Sigmoid colon (tissue), 6 donors: ENCODE measurements at regions not wholly inside any gene's neighbourhood (a gene's known extent, or its start where the extent isn't known, plus 50 kb on each side); places are given as distances from the start of the nearest gene placed in this dataset.

ENCODE experiments used
- DNase-seq: peaks from one replicate; pipeline ENCODE4 v3.0.0-alpha.2; 2019
- H3K27ac ChIP-seq, 4 donors: fragments of 200-600 bp; sonication (generic); one replicate each; pipeline ENCODE4 v1.5.1; 2016 to 2019; ENCODE audit warnings: mild to moderate bottlenecking in 1 of 4
- H3K27me3 ChIP-seq, 3 donors: fragments of 200-600 bp; sonication (generic); one replicate each; pipeline ENCODE4 v1.5.1; 2019; ENCODE audit warnings: mild to moderate bottlenecking in 1 of 3
- H3K36me3 ChIP-seq, 4 donors: fragments of 200-600 bp; sonication (generic); one replicate each; pipeline ENCODE4 v1.5.1; 2016 to 2019
- H3K4me1 ChIP-seq, 4 donors: fragments of 200-600 bp; sonication (generic); one replicate each; pipeline ENCODE4 v1.5.1; 2017 to 2019
- H3K4me3 ChIP-seq, 4 donors: fragments of 200-600 bp; sonication (generic); one replicate each; pipeline ENCODE4 v1.5.1; 2017 to 2019; ENCODE audit warnings: mild to moderate bottlenecking in 2 of 4, moderate library complexity in 1 of 4
- H3K9me3 ChIP-seq, 4 donors: fragments of 200-600 bp in 3 of 4; sonication (generic) in 3 of 4; one replicate each; pipeline versions ENCODE4 v1.5.1 to v1.6.1; 2013 to 2019
- CTCF ChIP-seq, 4 experiments: fragments of 450-650 bp in 3 of 4; fragments of 200-600 bp in 1 of 4; IDR thresholded peaks; one replicate each; pipeline ENCODE4 v1.5.1; 2016 to 2019; ENCODE audit warnings: antibody characterized with exemption in 4 of 4, mild to moderate bottlenecking in 3 of 4, moderate library complexity in 2 of 4
- EP300 ChIP-seq, 4 donors: sonication (generic); formaldehyde crosslinking; IDR thresholded peaks; one replicate each; pipeline ENCODE4 v1.6.1; 2017; ENCODE audit warnings: antibody characterized with exemption in 4 of 4
- POLR2A ChIP-seq, 2 donors: fragments of 450-650 bp; IDR thresholded peaks; one replicate each; pipeline ENCODE4 v1.6.1; 2016; ENCODE audit warnings: antibody characterized with exemption in 2 of 2, mild to moderate bottlenecking in 2 of 2, moderate library complexity in 2 of 2
- POLR2AphosphoS5 ChIP-seq, 4 donors: sonication (generic); formaldehyde crosslinking; IDR thresholded peaks; one replicate each; pipeline ENCODE4 v1.6.1; 2017; ENCODE audit warnings: antibody characterized with exemption in 4 of 4
- WGBS, 2 donors: extraction: QIAGEN DNeasy Blood & Tissue Kit; methylation state at CpG; one replicate each; pipeline ENCODE4 v1.1.7; 2013; 5-methylcytosine and 5-hydroxymethylcytosine counted together
- intact Hi-C: fragments of 100-400 bp; cut with DNase I; formaldehyde crosslinking; loops from one replicate; pipeline ENCODE4 v1.15.1; 2023
- donor health status: healthy with polysubstance abuse.
- donor health status: healthy.

- Histone ChIP-seq H3K9me3 (no peaks in the 10 kb centered on the region), H3K4me3 (no peak overlapping the region), H3K27ac (no peak overlapping the region), H3K4me1 (no peaks in the 10 kb centered on the region), H3K27me3 (no peaks in the 10 kb centered on the region), H3K36me3 (no peaks in the 10 kb centered on the region)
- no peak for DNase-seq
- intact Hi-C loops: no loop called here
- 71 to 76% methylated on average over 4 of the region's 4 CpGs for WGBS, 2 donors
- no peak for TF ChIP-seq CTCF (IDR thresholded peaks at IDR 0.05)
- TF ChIP-seq EP300 (IDR thresholded peaks at IDR 0.05): no peak
- TF ChIP-seq POLR2AphosphoS5 (IDR thresholded peaks at IDR 0.05): no peak
- TF ChIP-seq POLR2A (IDR thresholded peaks at IDR 0.05): no peak
Measured at GRCh38 chr18:22739789-22740188, 193.3 kb upstream of the RBBP8 start.

GRCh38 chr18:22741318-22741717 lies 191.8 kb upstream of the RBBP8 start:
- Histone ChIP-seq H3K4me1 (no peaks in the 10 kb centered on the region), H3K36me3 (no peaks in the 10 kb centered on the region), H3K27ac (no peak overlapping the region), H3K9me3 (no peaks in the 10 kb centered on the region), H3K27me3 (no peaks in the 10 kb centered on the region), H3K4me3 (no peak overlapping the region)
- TF ChIP-seq CTCF (IDR thresholded peaks at IDR 0.05) (no peak), EP300 (IDR thresholded peaks at IDR 0.05) (no peak), POLR2A (IDR thresholded peaks at IDR 0.05) (no peak), POLR2AphosphoS5 (IDR thresholded peaks at IDR 0.05) (no peak)
- no peak for DNase-seq
- intact Hi-C loops: no loop called here
- 51 to 89% methylated on average over 3 of the region's 3 CpGs for WGBS, 2 donors

GRCh38 chr18:22742409-22742808 lies 190.7 kb upstream of the RBBP8 start:
- 64 to 69% methylated on average over 3 of the region's 3 CpGs for WGBS, 2 donors
- no peak overlapping the region for H3K4me3 ChIP-seq
- H3K4me1 ChIP-seq: no peaks in the 10 kb centered on the region
- H3K36me3 ChIP-seq: no peaks in the 10 kb centered on the region
- no peaks in the 10 kb centered on the region for H3K9me3 ChIP-seq
- no peaks in the 10 kb centered on the region for H3K27me3 ChIP-seq
- no peak for DNase-seq
- no peak for TF ChIP-seq CTCF (IDR thresholded peaks at IDR 0.05)
- no peak overlapping the region for H3K27ac ChIP-seq
- intact Hi-C loops: no loop called here

GRCh38 chr18:22745966-22746365 lies 187.2 kb upstream of the RBBP8 start:
- Histone ChIP-seq H3K27me3 (no peaks in the 10 kb centered on the region), H3K4me1 (no peaks in the 10 kb centered on the region), H3K27ac (no peak overlapping the region), H3K9me3 (no peaks in the 10 kb centered on the region), H3K36me3 (no peaks in the 10 kb centered on the region), H3K4me3 (no peak overlapping the region)
- DNase-seq: no peak
- intact Hi-C loops: no loop called here
- no peak for TF ChIP-seq CTCF (IDR thresholded peaks at IDR 0.05)
- no peak for TF ChIP-seq EP300 (IDR thresholded peaks at IDR 0.05)
- TF ChIP-seq POLR2A (IDR thresholded peaks at IDR 0.05): no peak
- no peak for TF ChIP-seq POLR2AphosphoS5 (IDR thresholded peaks at IDR 0.05)
- 81 to 83% methylated on average over 1 of the region's 1 CpG for whole genome bisulfite sequencing, 2 donors

GRCh38 chr18:22752014-22752413 lies 181.1 kb upstream of the RBBP8 start:
- 92 to 93% methylated on average over 2 of the region's 2 CpGs for WGBS, 2 donors
- Histone ChIP-seq H3K36me3 (no peaks in the 10 kb centered on the region), H3K27ac (no peak overlapping the region), H3K9me3 (no peaks in the 10 kb centered on the region), H3K27me3 (no peaks in the 10 kb centered on the region), H3K4me1 (no peaks in the 10 kb centered on the region), H3K4me3 (no peak overlapping the region)
- DNase-seq: no peak
- intact Hi-C loops: no loop called here
- TF ChIP-seq EP300 (IDR thresholded peaks at IDR 0.05): no peak
- no peak for TF ChIP-seq POLR2AphosphoS5 (IDR thresholded peaks at IDR 0.05)
- no peak for TF ChIP-seq POLR2A (IDR thresholded peaks at IDR 0.05)
- no peak for TF ChIP-seq CTCF (IDR thresholded peaks at IDR 0.05)
